Activated CD8-positive, alpha-beta memory T cell treated with anti-CD3 and anti-CD28 coated beads, Interleukin-2, amount 10 ng/mL, durations not matched to agents 7 days and 5 days (primary cell): ENCODE measurements at regions not wholly inside any gene's neighbourhood (a gene's known extent, or its start where the extent isn't known, plus 50 kb on each side); places are given as distances from the start of the nearest gene placed in this dataset.

Experiments
- ATAC-seq: fragments of 150-1000 bp; cut with Tn5 transposase; one replicate; pipeline ENCODE4 v1.10.0; 2021; ENCODE audit warnings: moderate library complexity
- CTCF ChIA-PET: fragments of 350-600 bp; sonication (Branson Sonifier 250); formaldehyde crosslinking; loops from one replicate; lab custom pipeline; 2021; ENCODE audit warnings: antibody characterized with exemption; lab: Charles Lee
- DNase-seq: peaks from one replicate; pipeline ENCODE4 v3.0.0-alpha.2; 2020
- H3K27ac Mint-ChIP-seq: one replicate; pipeline ENCODE4 v1.8.0; 2021; ENCODE audit warnings: mild to moderate bottlenecking, mixed read lengths
- H3K27me3 Mint-ChIP-seq: one replicate; pipeline ENCODE4 v1.8.0; 2021; ENCODE audit warnings: mixed read lengths
- H3K36me3 Mint-ChIP-seq: one replicate; pipeline ENCODE4 v1.8.0; 2021; ENCODE audit warnings: mild to moderate bottlenecking, mixed read lengths
- H3K4me1 Mint-ChIP-seq: one replicate; pipeline ENCODE4 v1.8.0; 2021; ENCODE audit warnings: mixed read lengths
- H3K4me3 Mint-ChIP-seq: one replicate; pipeline ENCODE4 v1.8.0; 2021; ENCODE audit warnings: mild to moderate bottlenecking, moderate library complexity, mixed read lengths
- H3K9me3 Mint-ChIP-seq: one replicate; pipeline ENCODE4 v1.8.0; 2022; ENCODE audit warnings: low read depth, mixed read lengths

- H3K4me3 Mint-ChIP-seq, result no peak overlapping the region
- CTCF ChIA-PET, result no interaction called here
- DNase-seq (no peak), ATAC-seq (no peak)
- H3K27me3 Mint-ChIP-seq, result peaks cover 24% of the 10 kb centered on the region
- no peak overlapping the region for H3K27ac Mint-ChIP-seq
- H3K9me3 Mint-ChIP-seq, result no peaks in the 10 kb centered on the region
- peaks cover 14% of the 10 kb centered on the region for H3K4me1 Mint-ChIP-seq
- H3K36me3 Mint-ChIP-seq, result no peaks in the 10 kb centered on the region
Measured at GRCh38 chr10:69738071-69738470, 63.6 kb upstream of the COL13A1 start.

GRCh38 chr10:69738858-69739435 lies 62.8 kb upstream of the COL13A1 start:
- Mint-ChIP-seq H3K27me3 (peaks cover 29% of the 10 kb centered on the region), H3K4me1 (peaks cover 14% of the 10 kb centered on the region), H3K27ac (no peak overlapping the region), H3K4me3 (no peak overlapping the region), H3K36me3 (no peaks in the 10 kb centered on the region), H3K9me3 (no peaks in the 10 kb centered on the region)
- CTCF ChIA-PET, result no interaction called here
- ATAC-seq (no peak), DNase-seq (no peak)

DNA sequence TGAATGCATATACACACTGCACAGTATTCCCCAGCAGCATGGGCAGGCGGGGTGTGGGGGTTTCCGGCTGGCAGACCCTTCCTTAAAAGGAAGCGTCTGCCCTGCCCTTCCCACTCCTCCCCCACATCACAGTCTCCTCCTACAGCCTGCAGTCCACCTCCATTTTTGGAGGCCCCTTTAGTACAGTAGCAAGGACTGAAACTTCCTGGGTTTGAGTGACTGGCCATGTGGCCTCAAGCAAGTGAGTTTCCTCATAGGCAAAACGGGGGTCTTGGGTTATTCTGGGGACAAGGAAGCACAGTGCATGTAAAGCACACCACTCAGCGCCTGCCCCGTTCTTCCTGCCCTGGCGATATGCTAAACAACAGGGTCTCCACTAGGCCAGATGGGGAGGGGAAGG lies 62.1 kb upstream of the COL13A1 start:
- Mint-ChIP-seq H3K36me3 (no peaks in the 10 kb centered on the region), H3K9me3 (no peaks in the 10 kb centered on the region), H3K27ac (no peak overlapping the region), H3K27me3 (peaks cover 33% of the 10 kb centered on the region), H3K4me3 (no peak overlapping the region), H3K4me1 (peaks cover 8% of the 10 kb centered on the region)
- DNase-seq (no peak), ATAC-seq (no peak)
- CTCF ChIA-PET, result interaction anchor here (1.4 kb wide), 1 partner anchor 13 kb away, joined by 3 read pairs; no protein-coding TSS in a partner anchor

DNA sequence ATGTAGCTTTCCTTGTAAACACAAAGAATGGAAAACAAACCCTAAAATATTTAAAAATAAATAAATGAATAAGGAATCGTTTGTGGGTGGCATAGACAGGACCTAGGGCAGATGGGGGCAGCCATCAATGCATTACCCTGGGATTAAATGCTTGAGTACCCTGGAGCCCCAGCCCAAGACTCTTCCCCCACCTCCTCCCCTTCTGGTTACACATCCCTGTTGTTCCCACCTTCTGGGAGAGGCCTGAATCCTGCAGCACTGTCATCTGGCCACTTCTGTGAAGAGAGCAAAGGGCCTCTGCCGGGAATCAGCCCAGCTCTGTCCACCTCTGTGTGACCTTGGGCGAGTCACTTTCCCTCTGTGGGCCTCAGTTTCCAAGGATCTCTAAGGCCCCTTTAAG lies 61.6 kb upstream of the COL13A1 start:
- ATAC-seq (no peak), DNase-seq (no peak)
- CTCF ChIA-PET, result interaction anchor here (1.4 kb wide), 1 partner anchor 13 kb away, joined by 3 read pairs; no protein-coding TSS in a partner anchor
- Mint-ChIP-seq H3K36me3 (no peaks in the 10 kb centered on the region), H3K4me1 (peaks cover 4% of the 10 kb centered on the region), H3K27ac (no peak overlapping the region), H3K9me3 (no peaks in the 10 kb centered on the region), H3K4me3 (no peak overlapping the region), H3K27me3 (peaks cover 36% of the 10 kb centered on the region)

- H3K27ac Mint-ChIP-seq, result no peak overlapping the region
- no peaks in the 10 kb centered on the region for H3K36me3 Mint-ChIP-seq
- H3K4me1 Mint-ChIP-seq, result no peaks in the 10 kb centered on the region
- H3K9me3 Mint-ChIP-seq, result no peaks in the 10 kb centered on the region
- no peak overlapping the region for H3K4me3 Mint-ChIP-seq
- ATAC-seq (no peak), DNase-seq (no peak)
- CTCF ChIA-PET, result interaction anchor here (1.4 kb wide), 1 partner anchor 14 kb away, joined by 3 read pairs; no protein-coding TSS in a partner anchor
- H3K27me3 Mint-ChIP-seq, result peaks cover 38% of the 10 kb centered on the region
Measured at GRCh38 chr10:69741252-69741651, 60.5 kb upstream of the COL13A1 start.

DNA sequence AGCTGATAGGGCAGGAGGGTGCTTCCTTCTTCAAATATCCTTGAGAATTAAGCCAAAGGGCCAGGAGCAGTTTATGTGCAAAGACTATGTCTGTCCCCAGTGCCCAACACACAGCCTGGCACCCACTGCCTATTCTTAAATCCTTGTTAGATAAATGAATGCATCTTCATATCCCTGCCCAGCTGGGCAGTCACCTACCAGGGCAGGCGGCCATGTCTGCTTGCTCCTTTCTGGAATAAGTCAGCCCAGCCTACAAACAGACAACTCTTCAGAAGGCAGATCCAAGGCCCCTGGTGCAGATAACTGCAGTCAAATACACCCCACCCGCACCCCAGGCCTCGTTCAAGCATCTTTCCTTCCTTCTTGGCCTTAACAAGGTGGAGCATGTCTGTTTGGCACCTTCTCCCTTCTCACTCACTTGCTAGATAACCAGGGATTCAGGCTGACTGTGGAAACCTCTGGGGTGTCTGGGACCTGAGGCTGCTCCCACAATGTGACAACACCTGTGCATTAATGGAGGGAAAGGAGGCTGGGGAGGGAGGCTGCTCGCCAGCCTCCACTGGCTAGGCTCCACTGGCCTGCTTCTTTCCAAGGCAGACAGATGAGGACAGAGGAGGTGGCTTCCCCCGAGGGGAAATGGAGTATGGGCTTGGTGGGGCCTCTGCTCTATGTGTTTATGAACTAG lies 59.9 kb upstream of the COL13A1 start:
- Mint-ChIP-seq H3K9me3 (no peaks in the 10 kb centered on the region), H3K4me3 (no peak overlapping the region), H3K36me3 (no peaks in the 10 kb centered on the region), H3K27ac (no peak overlapping the region), H3K4me1 (no peaks in the 10 kb centered on the region), H3K27me3 (peaks cover 39% of the 10 kb centered on the region)
- CTCF ChIA-PET, result no interaction called here
- DNase-seq (no peak), ATAC-seq (no peak)

DNA sequence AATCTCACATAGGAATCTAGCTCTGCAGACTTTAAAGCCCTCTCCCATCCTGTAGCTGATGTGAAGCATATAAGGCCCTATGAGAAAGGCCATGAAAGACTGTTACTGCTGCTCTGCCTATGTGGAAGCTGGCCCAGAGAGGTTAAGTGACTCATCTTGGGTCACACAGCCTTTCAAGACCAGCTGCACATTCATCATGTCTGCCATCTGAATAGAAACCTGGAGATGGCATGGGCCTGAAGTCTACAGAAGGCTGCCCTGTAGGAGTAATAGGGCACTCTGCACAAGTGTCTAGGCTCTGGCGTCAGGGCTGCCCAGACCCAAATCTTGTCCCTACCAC lies 59.4 kb upstream of the COL13A1 start:
- CTCF ChIA-PET, result interaction anchor here (1.3 kb wide), 1 partner anchor 19 kb away, joined by 3 read pairs; no protein-coding TSS in a partner anchor
- Mint-ChIP-seq H3K27ac (no peak overlapping the region), H3K4me3 (no peak overlapping the region), H3K4me1 (no peaks in the 10 kb centered on the region), H3K27me3 (peaks cover 41% of the 10 kb centered on the region), H3K9me3 (no peaks in the 10 kb centered on the region), H3K36me3 (no peaks in the 10 kb centered on the region)
- ATAC-seq (no peak), DNase-seq (no peak)

DNA sequence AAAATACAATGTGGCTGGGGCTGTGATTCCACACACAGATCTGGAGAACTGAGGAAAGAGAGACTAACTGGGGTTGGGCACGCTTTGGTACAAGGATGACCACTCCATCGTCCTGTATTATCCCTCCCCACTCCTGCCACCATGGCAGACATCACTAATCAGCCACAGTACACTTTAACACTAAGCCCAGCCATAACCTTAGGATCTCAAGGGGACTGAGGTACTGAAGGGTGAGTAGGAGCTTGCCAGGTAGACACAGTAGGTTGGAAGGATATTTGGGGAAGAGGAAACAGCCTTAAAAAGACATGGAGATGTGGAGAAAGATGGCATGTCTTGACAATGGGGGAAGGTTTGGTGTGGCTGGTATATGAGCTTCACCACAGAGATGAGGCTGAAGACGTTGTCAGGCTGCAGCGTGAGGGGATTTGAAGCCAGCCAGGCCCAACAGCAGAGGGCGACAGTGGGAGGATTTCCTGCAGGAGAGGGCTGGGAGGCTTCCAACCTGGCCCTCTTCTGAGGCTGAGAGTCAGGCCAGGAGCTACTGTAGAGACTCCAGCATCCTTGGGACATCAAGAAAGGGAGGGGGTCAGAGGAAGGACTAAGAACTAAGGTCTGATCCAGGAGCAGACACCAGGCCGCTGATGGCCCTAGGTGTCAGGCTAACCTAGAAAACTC lies 58.6 kb upstream of the COL13A1 start:
- Mint-ChIP-seq H3K9me3 (no peaks in the 10 kb centered on the region), H3K27ac (no peak overlapping the region), H3K27me3 (peaks cover 41% of the 10 kb centered on the region), H3K36me3 (no peaks in the 10 kb centered on the region), H3K4me3 (no peak overlapping the region), H3K4me1 (no peaks in the 10 kb centered on the region)
- ATAC-seq, result no peak
- no peak for DNase-seq
- CTCF ChIA-PET, result interaction anchor here (1.3 kb wide), 1 partner anchor 20 kb away, joined by 3 read pairs; no protein-coding TSS in a partner anchor

- Mint-ChIP-seq H3K4me1 (no peaks in the 10 kb centered on the region), H3K27me3 (peaks cover 50% of the 10 kb centered on the region), H3K4me3 (no peak overlapping the region), H3K9me3 (no peaks in the 10 kb centered on the region), H3K27ac (no peak overlapping the region), H3K36me3 (no peaks in the 10 kb centered on the region)
- CTCF ChIA-PET, result interaction anchor here (0.7 kb wide), 1 partner anchor 170 kb away, joined by 3 read pairs; no protein-coding TSS in a partner anchor
- no peak for ATAC-seq
- DNase-seq, result no peak
Measured at GRCh38 chr10:69744971-69745370, 56.7 kb upstream of the COL13A1 start.

DNA sequence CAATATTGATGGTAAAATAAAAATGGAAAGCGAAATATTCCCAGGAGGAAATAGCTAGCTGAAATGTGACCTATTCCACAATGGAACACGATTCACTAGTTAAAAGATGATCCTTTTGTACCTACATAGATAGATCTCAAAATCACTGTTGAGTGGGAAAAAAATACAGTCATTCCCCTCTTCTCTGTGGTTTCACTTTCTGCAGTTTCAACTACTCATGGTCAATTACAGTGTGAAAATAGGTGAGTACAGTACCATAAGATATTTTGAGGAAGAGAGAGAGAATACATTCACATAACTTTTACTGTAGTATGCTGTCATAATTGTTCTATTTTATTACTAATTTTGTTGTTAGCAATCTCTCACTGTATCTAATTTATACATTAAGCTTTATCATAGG lies 56.0 kb upstream of the COL13A1 start:
- no peaks in the 10 kb centered on the region for H3K9me3 Mint-ChIP-seq
- ATAC-seq, result peak; percentile 23
- peaks cover 58% of the 10 kb centered on the region for H3K27me3 Mint-ChIP-seq
- H3K27ac Mint-ChIP-seq, result no peak overlapping the region
- CTCF ChIA-PET, result no interaction called here
- H3K36me3 Mint-ChIP-seq, result no peaks in the 10 kb centered on the region
- no peak for DNase-seq
- H3K4me1 Mint-ChIP-seq, result no peaks in the 10 kb centered on the region
- no peak overlapping the region for H3K4me3 Mint-ChIP-seq

GRCh38 chr10:69747179-69747578 lies 54.5 kb upstream of the COL13A1 start:
- no peaks in the 10 kb centered on the region for H3K9me3 Mint-ChIP-seq
- CTCF ChIA-PET, result no interaction called here
- H3K4me3 Mint-ChIP-seq, result no peak overlapping the region
- ATAC-seq (no peak), DNase-seq (no peak)
- H3K36me3 Mint-ChIP-seq, result no peaks in the 10 kb centered on the region
- peaks cover 61% of the 10 kb centered on the region for H3K27me3 Mint-ChIP-seq
- no peaks in the 10 kb centered on the region for H3K4me1 Mint-ChIP-seq
- H3K27ac Mint-ChIP-seq, result no peak overlapping the region

- no peaks in the 10 kb centered on the region for H3K9me3 Mint-ChIP-seq
- H3K4me1 Mint-ChIP-seq, result no peaks in the 10 kb centered on the region
- no peak overlapping the region for H3K4me3 Mint-ChIP-seq
- no peak overlapping the region for H3K27ac Mint-ChIP-seq
- ATAC-seq (no peak), DNase-seq (no peak)
- CTCF ChIA-PET, result interaction anchor here (0.7 kb wide), 1 partner anchor 48 kb away, joined by 3 read pairs; no protein-coding TSS in a partner anchor
- no peaks in the 10 kb centered on the region for H3K36me3 Mint-ChIP-seq
- H3K27me3 Mint-ChIP-seq, result peaks cover 56% of the 10 kb centered on the region
Measured at GRCh38 chr10:69748621-69749020, 53.1 kb upstream of the COL13A1 start.

GRCh38 chr10:69749178-69750010 lies 52.3 kb upstream of the COL13A1 start:
- Mint-ChIP-seq H3K36me3 (no peaks in the 10 kb centered on the region), H3K9me3 (no peaks in the 10 kb centered on the region), H3K4me3 (no peak overlapping the region), H3K27ac (no peak overlapping the region), H3K27me3 (peaks cover 50% of the 10 kb centered on the region), H3K4me1 (no peaks in the 10 kb centered on the region)
- CTCF ChIA-PET, result no interaction called here
- DNase-seq, result no peak
- no peak for ATAC-seq
